ENCODE measurements at regions not wholly inside any gene's neighbourhood (a gene's known extent, or its start where the extent isn't known, plus 50 kb on each side); places are given as distances from the start of the nearest gene placed in this dataset.
"Not testable (repeated sequence)": the region's sequence is repeated elsewhere in the genome, so short reads cannot be mapped to it uniquely, and the experiment has no call there.

GRCh38 chr13:28607187-28607955 lies 51.6 kb upstream of the POMP start:
- Histone ChIP-seq H3K27me3 (peaks cover 0 to 7% (median 0%) of the 10 kb centered on the region in 4 donors), H3K9me3 (no peaks in the 10 kb centered on the region), H3K4me3 (no peak overlapping the region), H3K4me1 (no peaks in the 10 kb centered on the region), H3K36me3 (no peaks in the 10 kb centered on the region), H3K27ac (no peak overlapping the region)
- no peak for DNase-seq
- no peak for TF ChIP-seq POLR2A (IDR thresholded peaks at IDR 0.05)
- TF ChIP-seq CTCF (IDR thresholded peaks at IDR 0.05), result no peak
- 75 to 80% methylated on average over 8 of the region's 8 CpGs for WGBS, 2 donors
- intact Hi-C loops (cut with DNase I), result no loop called here

- no peak overlapping the region for H3K4me3 ChIP-seq
- no peaks in the 10 kb centered on the region for H3K36me3 ChIP-seq
- no peak for DNase-seq
- no peak overlapping the region for H3K27ac ChIP-seq
- TF ChIP-seq POLR2A (IDR thresholded peaks at IDR 0.05) (no peak), CTCF (IDR thresholded peaks at IDR 0.05) (no peak)
- H3K4me1 ChIP-seq, result no peaks in the 10 kb centered on the region
- H3K9me3 ChIP-seq, result no peaks in the 10 kb centered on the region
- 79 to 81% methylated on average over 5 of the region's 5 CpGs for WGBS, 2 donors
- intact Hi-C loops (cut with DNase I), result no loop called here
- H3K27me3 ChIP-seq, result peaks cover 0 to 7% (median 0%) of the 10 kb centered on the region in 4 donors
Observed at GRCh38 chr13:28606466-28606865, 52.5 kb upstream of the POMP start.

GRCh38 chr13:28605147-28605546 lies 53.8 kb upstream of the POMP start:
- H3K36me3 ChIP-seq; intact Hi-C loops (cut with DNase I); H3K4me1 ChIP-seq; H3K27ac ChIP-seq; DNase-seq; H3K4me3 ChIP-seq; H3K9me3 ChIP-seq; H3K27me3 ChIP-seq: not testable (repeated sequence)
- 67% methylated on average over 3 of the region's 3 CpGs for WGBS, 2 donors

GRCh38 chr13:28603043-28603664 lies 55.8 kb upstream of the POMP start:
- no peak for DNase-seq
- Histone ChIP-seq H3K4me1 (no peaks in the 10 kb centered on the region), H3K9me3 (no peaks in the 10 kb centered on the region), H3K27ac (no peak overlapping the region), H3K27me3 (peaks cover 0 to 7% (median 0%) of the 10 kb centered on the region in 4 donors), H3K4me3 (no peak overlapping the region), H3K36me3 (no peaks in the 10 kb centered on the region)
- no peak for TF ChIP-seq CTCF (IDR thresholded peaks at IDR 0.05)
- no peak for TF ChIP-seq POLR2A (IDR thresholded peaks at IDR 0.05)
- WGBS, 2 donors, result 58 to 59% methylated on average over 6 of the region's 6 CpGs
- intact Hi-C loops (cut with DNase I), result no loop called here

GRCh38 chr13:28602580-28602979 lies 56.4 kb upstream of the POMP start:
- intact Hi-C loops (cut with DNase I), result no loop called here
- Histone ChIP-seq H3K4me3 (no peak overlapping the region), H3K27me3 (peaks cover 0 to 7% (median 0%) of the 10 kb centered on the region in 4 donors), H3K27ac (no peak overlapping the region), H3K9me3 (no peaks in the 10 kb centered on the region), H3K36me3 (no peaks in the 10 kb centered on the region), H3K4me1 (no peaks in the 10 kb centered on the region)
- TF ChIP-seq CTCF (IDR thresholded peaks at IDR 0.05) (no peak), POLR2A (IDR thresholded peaks at IDR 0.05) (no peak)
- no peak for DNase-seq
- 82 to 92% methylated on average over 2 of the region's 2 CpGs for WGBS, 2 donors
